BJ (cell line): ENCODE measurements at regions not wholly inside any gene's neighbourhood (a gene's known extent, or its start where the extent isn't known, plus 50 kb on each side); places are given as distances from the start of the nearest gene placed in this dataset.

Experiments
- CTCF ChIA-PET: fragments of 350-600 bp; formaldehyde crosslinking; extraction: SDS; loops from one replicate; lab custom pipeline; 2021; ENCODE audit warnings: antibody characterized with exemption, inconsistent platforms; lab: Yijun Ruan, JAX
- POLR2A ChIA-PET: fragments of 300-600 bp; sonication (Branson Sonifier 250); formaldehyde crosslinking; extraction: SDS; loops from one replicate; lab custom pipeline; 2021; ENCODE audit warnings: antibody characterized with exemption; lab: Charles Lee
- DNase-seq: peaks from one replicate; pipeline ENCODE4 v3.0.0-alpha.2; 2011; ENCODE audit warnings: low read depth
- H3K27me3 ChIP-seq: 2 replicates; pipeline ENCODE4 v1.6.0; 2011; ENCODE audit warnings: low read length; ENCODE audit not compliant: control insufficient read depth, insufficient read depth
- H3K36me3 ChIP-seq: 2 replicates; pipeline ENCODE4 v1.5.1; 2011; ENCODE audit warnings: low read length; ENCODE audit not compliant: control insufficient read depth, insufficient read depth
- H3K4me3 ChIP-seq: 2 replicates; pipeline ENCODE4 v1.5.1; 2011; ENCODE audit warnings: low read depth, mild to moderate bottlenecking, control low read depth, low read length
- CTCF ChIP-seq: IDR thresholded peaks from 2 replicates; pipeline ENCODE4 v1.5.1; 2011; ENCODE audit warnings: low read depth, mild to moderate bottlenecking, control low read depth, inconsistent platforms, low read length, moderate library complexity; ENCODE audit not compliant: insufficient read depth

GRCh38 chr7:156493942-156494341 is 146.6 kb upstream of the RNF32 start:
- H3K27me3 ChIP-seq: no peaks in the 10 kb centered on the region
- no peak for DNase-seq
- TF ChIP-seq CTCF: no peak
- no peaks in the 10 kb centered on the region for H3K36me3 ChIP-seq
- ChIA-PET POLR2A (no interaction called here), CTCF (no interaction called here)
- no peak overlapping the region for H3K4me3 ChIP-seq

DNA sequence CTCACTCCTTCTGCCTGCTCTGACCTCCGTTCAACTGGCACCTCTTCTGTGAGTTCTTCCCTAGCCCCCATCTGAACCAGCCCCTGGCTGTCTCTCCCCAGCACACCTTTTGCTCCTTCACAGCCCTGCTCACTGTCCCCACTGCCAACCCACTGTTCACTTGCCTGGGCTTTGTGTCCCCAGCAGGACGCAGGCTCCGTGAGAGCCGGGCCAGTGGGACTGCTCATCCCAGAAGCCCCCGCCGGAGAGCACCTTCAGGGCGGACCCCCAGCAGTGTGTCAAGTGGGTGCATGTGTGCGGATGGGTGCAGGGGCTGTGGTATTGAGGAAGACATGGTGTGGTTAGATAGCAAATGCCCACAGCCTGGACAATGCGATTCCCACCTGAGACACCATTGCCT is 148.4 kb upstream of the RNF32 start:
- POLR2A ChIA-PET: no interaction called here
- Histone ChIP-seq H3K27me3 (no peaks in the 10 kb centered on the region), H3K4me3 (no peak overlapping the region), H3K36me3 (no peaks in the 10 kb centered on the region)
- CTCF ChIA-PET: no interaction called here
- TF ChIP-seq CTCF: no peak
- no peak for DNase-seq

DNA sequence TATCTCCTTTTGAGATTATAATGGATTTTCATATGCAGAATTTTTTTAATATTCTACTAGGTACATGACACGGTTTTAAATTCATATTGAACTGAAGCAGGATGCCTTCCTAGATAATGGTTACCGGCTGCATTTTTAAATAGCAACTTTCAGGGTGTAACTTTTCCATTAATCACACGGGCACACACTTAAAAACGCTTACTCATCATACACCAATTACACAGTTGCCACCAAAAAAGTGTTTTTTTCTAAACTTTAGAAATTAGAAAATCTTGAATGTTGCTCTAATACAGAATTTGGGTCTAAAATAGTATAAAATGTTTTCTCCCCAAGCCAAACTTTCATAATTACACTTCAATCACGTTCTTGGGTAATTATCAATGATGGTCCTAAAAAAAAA is 149.1 kb upstream of the RNF32 start:
- TF ChIP-seq CTCF: no peak
- CTCF ChIA-PET: no interaction called here
- no peak overlapping the region for H3K4me3 ChIP-seq
- H3K36me3 ChIP-seq: no peaks in the 10 kb centered on the region
- DNase-seq: no peak
- POLR2A ChIA-PET: no interaction called here
- H3K27me3 ChIP-seq: no peaks in the 10 kb centered on the region

DNA sequence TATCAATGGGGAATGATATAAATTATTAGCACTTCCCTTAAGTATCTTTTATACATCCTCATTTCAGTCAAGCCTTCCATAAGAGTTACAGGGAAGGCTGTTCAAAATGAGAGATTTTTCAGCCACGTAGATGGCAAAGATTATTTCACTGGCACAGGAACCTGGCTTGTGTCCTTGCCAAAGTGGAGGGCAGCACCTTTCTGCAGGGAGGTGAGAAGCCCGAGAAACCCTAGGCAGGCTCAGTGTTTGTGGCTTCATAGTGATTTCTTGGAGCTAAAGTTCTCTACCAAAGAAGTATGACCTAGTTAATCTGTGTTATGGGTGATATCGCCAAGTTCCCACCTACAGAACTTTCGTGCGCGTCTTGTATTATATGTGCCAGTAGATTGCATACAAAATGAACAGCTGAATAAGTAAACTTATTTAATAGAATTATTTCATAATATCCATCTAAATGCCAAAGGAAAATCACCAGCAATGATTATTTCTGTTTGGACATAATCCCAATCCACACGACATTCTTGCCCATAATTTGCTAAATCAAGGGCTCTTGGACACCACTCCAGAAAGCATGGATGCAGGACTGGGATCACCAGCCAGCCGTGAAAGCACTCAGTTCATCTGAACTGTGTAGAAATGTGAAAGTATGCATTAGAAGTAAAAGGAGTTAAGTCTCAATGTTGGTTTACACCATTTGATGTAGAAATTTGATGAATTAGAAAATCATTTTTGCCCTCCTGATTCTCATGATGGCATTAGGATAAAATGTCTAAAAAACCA is 150.4 kb upstream of the RNF32 start:
- H3K36me3 ChIP-seq: no peaks in the 10 kb centered on the region
- POLR2A ChIA-PET: no interaction called here

More for the DNA sequence above, 150.4 kb upstream of the RNF32 start:
- CTCF ChIA-PET: no interaction called here
- Histone ChIP-seq H3K27me3 (no peaks in the 10 kb centered on the region), H3K4me3 (no peak overlapping the region)
- TF ChIP-seq CTCF: no peak
- no peak for DNase-seq
